ENCODE measurements at regions not wholly inside any gene's neighbourhood (a gene's known extent, or its start where the extent isn't known, plus 50 kb on each side); places are given as distances from the start of the nearest gene placed in this dataset.

GRCh38 chr7:12751764-12752163 lies 64.3 kb downstream of the ARL4A start:
- TF ChIP-seq PPARA (CRISPR knock-in tag; IDR thresholded peaks at IDR 0.05; ENCODE audit: borderline replicate concordance) (no peak), ZNF565 (CRISPR knock-in tag; conservative IDR thresholded peaks at IDR 0.05; ENCODE audit: low read depth) (no peak), POU6F1 (CRISPR knock-in tag; IDR thresholded peaks at IDR 0.05; ENCODE audit: borderline replicate concordance, low read depth) (no peak), BACH2 (CRISPR knock-in tag; IDR thresholded peaks at IDR 0.05; ENCODE audit: borderline replicate concordance) (no peak), ZFP3 (CRISPR knock-in tag; IDR thresholded peaks at IDR 0.05) (no peak), CSRNP3 (CRISPR knock-in tag; IDR thresholded peaks at IDR 0.05) (no peak)
- no peak for ATAC-seq

GRCh38 chr7:12754179-12754578 lies 66.7 kb downstream of the ARL4A start:
- no peak for TF ChIP-seq ZNF70 (CRISPR knock-in tag; IDR thresholded peaks at IDR 0.05)
- TF ChIP-seq TCF4 (CRISPR knock-in tag; IDR thresholded peaks at IDR 0.05; ENCODE audit: borderline replicate concordance), result no peak
- TF ChIP-seq BACH2 (CRISPR knock-in tag; IDR thresholded peaks at IDR 0.05; ENCODE audit: borderline replicate concordance), result no peak
- no peak for TF ChIP-seq ISL1 (CRISPR knock-in tag; IDR thresholded peaks at IDR 0.05)
- TF ChIP-seq ZNF565 (CRISPR knock-in tag; conservative IDR thresholded peaks at IDR 0.05; ENCODE audit: low read depth), result no peak
- TF ChIP-seq TSHZ2 (CRISPR knock-in tag; IDR thresholded peaks at IDR 0.05), result no peak
- no peak for TF ChIP-seq ARNTL (CRISPR knock-in tag; IDR thresholded peaks at IDR 0.05; ENCODE audit: borderline replicate concordance, low read depth)
- TF ChIP-seq GLIS3 (CRISPR knock-in tag; IDR thresholded peaks at IDR 0.05), result no peak
- TF ChIP-seq CREB5 (CRISPR knock-in tag; IDR thresholded peaks at IDR 0.05; ENCODE audit: low read depth), result no peak
- TF ChIP-seq, protein P1, sequence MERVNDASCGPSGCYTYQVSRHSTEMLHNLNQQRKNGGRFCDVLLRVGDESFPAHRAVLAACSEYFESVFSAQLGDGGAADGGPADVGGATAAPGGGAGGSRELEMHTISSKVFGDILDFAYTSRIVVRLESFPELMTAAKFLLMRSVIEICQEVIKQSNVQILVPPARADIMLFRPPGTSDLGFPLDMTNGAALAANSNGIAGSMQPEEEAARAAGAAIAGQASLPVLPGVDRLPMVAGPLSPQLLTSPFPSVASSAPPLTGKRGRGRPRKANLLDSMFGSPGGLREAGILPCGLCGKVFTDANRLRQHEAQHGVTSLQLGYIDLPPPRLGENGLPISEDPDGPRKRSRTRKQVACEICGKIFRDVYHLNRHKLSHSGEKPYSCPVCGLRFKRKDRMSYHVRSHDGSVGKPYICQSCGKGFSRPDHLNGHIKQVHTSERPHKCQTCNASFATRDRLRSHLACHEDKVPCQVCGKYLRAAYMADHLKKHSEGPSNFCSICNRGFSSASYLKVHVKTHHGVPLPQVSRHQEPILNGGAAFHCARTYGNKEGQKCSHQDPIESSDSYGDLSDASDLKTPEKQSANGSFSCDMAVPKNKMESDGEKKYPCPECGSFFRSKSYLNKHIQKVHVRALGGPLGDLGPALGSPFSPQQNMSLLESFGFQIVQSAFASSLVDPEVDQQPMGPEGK (CRISPR knock-in tag; IDR thresholded peaks at IDR 0.05; ENCODE audit: borderline replicate concordance), result no peak
- no peak for TF ChIP-seq POU6F1 (CRISPR knock-in tag; IDR thresholded peaks at IDR 0.05; ENCODE audit: borderline replicate concordance, low read depth)
- no peak for TF ChIP-seq PPARA (CRISPR knock-in tag; IDR thresholded peaks at IDR 0.05; ENCODE audit: borderline replicate concordance)
- no peak for TF ChIP-seq RARB (CRISPR knock-in tag; IDR thresholded peaks at IDR 0.05)
- no peak for TF ChIP-seq ZFP3 (CRISPR knock-in tag; IDR thresholded peaks at IDR 0.05)
- no peak for ATAC-seq

GRCh38 chr7:12756821-12757220 lies 69.4 kb downstream of the ARL4A start:
- ATAC-seq, result no peak
- TF ChIP-seq ZFP3 (CRISPR knock-in tag; IDR thresholded peaks at IDR 0.05), result no peak
- TF ChIP-seq ZNF565 (CRISPR knock-in tag; conservative IDR thresholded peaks at IDR 0.05; ENCODE audit: low read depth), result no peak
- no peak for TF ChIP-seq ZFP30 (CRISPR knock-in tag; IDR thresholded peaks at IDR 0.05)
- TF ChIP-seq RARB (CRISPR knock-in tag; IDR thresholded peaks at IDR 0.05), result no peak
- TF ChIP-seq GLIS3 (CRISPR knock-in tag; IDR thresholded peaks at IDR 0.05), result no peak
- TF ChIP-seq CSDC2 (CRISPR knock-in tag; IDR thresholded peaks at IDR 0.05), result no peak
- TF ChIP-seq ZC3H10 (CRISPR knock-in tag; IDR thresholded peaks at IDR 0.05), result no peak
- TF ChIP-seq SNAI2 (CRISPR knock-in tag; IDR thresholded peaks at IDR 0.05), result no peak
- no peak for TF ChIP-seq TOX (CRISPR knock-in tag; IDR thresholded peaks at IDR 0.05; ENCODE audit: borderline replicate concordance)
- TF ChIP-seq ISL1 (CRISPR knock-in tag; IDR thresholded peaks at IDR 0.05), result no peak
- TF ChIP-seq, protein P1 (CRISPR knock-in tag; IDR thresholded peaks at IDR 0.05; ENCODE audit: borderline replicate concordance), result no peak
- TF ChIP-seq CSRNP3 (CRISPR knock-in tag; IDR thresholded peaks at IDR 0.05), result no peak
- no peak for TF ChIP-seq ZNF8 (CRISPR knock-in tag; IDR thresholded peaks at IDR 0.05)

Data from SK-N-SH treated with all-trans-retinoic acid at 6 μM for 48 hours (cell line).